ENCODE measurements at regions not wholly inside any gene's neighbourhood (a gene's known extent, or its start where the extent isn't known, plus 50 kb on each side); places are given as distances from the start of the nearest gene placed in this dataset.
"Not testable (repeated sequence)": the region's sequence is repeated elsewhere in the genome, so short reads cannot be mapped to it uniquely, and the experiment has no call there.

DNA sequence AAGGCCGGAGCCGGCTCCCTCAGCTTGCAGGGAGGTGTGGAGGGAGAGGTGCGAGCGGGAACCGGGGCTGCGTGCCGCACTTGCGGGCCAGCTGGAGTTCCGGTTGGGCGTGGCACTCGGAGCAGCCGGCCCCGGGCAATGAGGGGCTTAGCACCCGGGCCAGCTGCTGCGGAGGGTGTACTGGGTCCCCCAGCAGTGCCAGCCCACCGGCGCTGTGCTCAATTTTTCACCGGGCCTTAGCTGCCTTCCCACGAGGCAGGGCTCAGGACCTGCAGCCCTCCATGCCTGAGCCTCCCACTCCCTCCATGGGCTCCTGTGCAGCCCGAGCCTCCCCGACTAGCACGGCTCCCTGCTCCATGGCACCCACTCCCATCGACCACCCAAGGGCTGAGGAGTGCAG lies 62.2 kb upstream of the ANKRD55 start:
- not testable (repeated sequence) for DNase-seq (ENCODE audit: low read depth)

DNA sequence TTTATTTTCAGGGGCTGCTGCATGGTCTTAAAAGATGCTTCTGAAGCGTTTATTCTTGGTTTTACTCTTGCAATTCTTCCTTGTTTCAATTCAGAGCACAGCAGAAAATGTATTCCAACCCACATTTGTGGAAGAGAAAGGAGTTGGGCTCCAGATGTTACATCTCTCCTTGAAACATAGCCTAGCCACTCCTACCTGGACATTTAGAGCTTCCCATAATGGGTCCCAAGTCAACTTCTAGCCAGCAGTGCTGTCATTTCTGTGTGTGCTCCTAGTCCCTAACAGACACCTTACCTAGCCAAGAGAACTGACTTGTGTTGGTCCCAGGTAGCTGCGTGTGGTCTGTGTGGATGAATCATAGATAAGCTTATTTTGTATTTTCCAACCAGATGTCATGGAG lies 61.2 kb upstream of the ANKRD55 start:
- no peak for DNase-seq (ENCODE audit: low read depth)

DNA sequence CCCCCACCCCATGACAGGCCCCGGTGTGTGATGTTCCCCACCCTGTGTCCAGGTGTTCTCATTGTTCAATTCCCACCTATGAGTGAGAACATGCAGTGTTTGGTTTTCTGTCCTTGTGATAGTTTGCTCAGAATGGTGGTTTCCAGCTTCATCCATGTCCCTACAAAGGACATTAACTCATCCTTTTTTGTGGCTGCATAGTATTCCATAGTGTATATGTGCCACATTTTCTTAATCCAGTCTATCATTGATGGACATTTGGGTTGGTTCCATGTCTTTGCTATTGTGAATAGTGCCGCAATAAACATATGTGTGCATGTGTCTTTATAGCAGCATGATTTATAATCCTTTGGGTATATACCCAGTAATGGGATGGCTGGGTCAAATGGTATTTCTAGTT lies 59.7 kb upstream of the ANKRD55 start:
- DNase-seq (ENCODE audit: low read depth) = not testable (repeated sequence)

DNA sequence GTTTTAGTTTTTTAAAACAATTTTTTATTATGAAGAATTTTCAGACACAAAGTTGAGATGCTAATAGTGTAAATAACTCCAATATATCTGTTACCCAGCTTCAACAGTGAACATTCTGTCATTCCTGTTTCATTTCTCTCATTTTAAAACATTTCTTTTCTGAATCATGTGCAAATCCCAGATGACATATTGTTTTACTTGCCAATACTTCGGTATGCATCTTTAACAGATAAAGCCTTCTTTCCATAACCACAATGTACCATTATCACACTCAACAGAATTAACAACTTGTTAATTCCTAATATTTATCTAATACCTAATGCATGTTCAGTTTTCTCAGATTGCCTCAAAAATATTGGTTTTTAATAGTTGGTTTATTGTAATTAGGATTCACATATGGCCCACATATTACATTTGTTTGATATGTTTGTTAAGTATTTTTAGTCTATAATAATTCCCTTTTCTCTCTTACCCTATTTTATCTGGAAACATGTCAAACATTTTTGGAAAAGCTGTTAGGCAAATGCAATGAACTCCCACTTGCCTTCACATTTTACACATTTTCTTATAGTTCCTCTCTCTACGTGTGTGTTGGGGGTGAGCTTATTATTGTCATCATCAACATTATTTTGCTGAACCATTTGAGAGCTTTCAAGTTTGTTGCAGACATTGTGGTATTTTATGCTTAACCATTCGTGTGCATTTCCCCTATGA lies 58.7 kb upstream of the ANKRD55 start:
- no peak for DNase-seq (ENCODE audit: low read depth)

DNA sequence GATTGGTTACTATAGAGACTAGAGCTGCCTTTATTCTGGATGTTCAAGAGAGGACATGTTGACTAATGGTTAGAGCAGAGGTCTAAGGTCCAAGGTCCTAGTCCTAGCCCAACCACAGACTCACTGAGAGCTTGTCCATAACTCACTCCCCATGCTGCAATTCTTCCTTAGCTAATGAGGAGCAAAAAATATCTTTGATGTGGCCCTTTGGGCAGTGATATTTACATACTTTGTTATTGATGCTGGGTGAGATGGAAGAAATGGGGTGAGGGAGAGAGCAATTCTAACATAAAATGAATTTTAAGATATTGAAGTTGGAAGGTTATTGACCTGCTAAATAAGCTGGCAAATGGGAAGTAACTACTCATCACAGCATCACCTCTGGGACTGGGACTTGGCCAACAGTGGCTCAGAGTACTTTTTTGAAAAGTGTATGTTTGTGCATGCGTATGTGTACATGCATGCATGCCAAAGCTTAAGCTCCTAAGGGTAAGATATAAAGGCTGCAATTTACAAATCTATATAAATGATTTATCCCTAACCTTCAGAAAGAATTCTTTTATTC lies 58.0 kb upstream of the ANKRD55 start:
- DNase-seq (ENCODE audit: low read depth) = no peak

DNA sequence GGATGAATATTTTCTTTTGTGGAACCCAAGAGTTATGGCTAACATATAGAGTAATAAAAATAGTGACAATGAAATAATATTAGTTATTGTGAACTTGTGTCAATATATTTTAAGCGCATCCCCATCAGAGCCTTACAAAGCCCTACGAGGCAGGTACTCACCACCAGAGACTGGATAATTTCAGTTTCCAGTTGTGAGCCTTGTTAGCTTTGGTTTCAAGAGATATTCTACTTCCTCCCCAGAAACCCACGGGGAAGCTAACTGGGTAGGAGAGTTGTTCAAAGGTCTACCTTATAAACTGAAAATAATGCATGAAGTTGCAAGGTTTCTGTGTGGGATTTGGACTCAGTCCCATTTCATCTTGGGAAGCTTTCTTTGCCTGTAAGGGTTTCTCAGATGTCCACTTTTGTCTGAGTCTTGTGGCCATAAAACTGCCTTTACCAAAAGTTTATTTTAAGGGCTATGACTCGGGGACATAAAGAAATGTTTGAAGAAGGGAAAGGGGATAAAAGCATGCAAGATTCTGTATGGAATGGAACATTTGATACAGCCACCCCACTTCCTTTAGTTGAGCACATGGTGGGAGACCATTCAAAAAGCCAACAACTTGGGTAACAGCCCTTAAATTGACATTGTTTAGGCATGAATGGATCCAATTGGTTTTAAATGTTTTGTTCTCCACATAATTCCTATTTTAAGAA lies 57.4 kb upstream of the ANKRD55 start:
- no peak for DNase-seq (ENCODE audit: low read depth)

DNA sequence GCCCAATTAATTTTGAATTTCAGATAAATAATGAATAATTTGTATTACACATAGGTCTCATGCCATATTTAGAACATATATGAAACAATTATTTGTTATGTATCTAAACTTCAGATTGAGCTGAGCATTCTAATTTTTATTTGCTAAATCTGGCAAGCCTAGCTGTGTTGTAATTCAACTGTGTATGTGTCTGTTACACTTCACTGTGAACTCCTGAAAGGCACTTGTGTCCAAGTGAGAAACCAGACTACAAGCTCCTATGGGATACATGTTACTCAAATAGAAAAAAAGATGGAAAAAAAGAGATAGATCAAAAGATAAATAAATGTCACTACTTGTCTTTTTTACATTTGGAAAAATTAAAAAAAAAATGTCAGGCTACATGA lies 56.5 kb upstream of the ANKRD55 start:
- DNase-seq (ENCODE audit: low read depth) = no peak

DNA sequence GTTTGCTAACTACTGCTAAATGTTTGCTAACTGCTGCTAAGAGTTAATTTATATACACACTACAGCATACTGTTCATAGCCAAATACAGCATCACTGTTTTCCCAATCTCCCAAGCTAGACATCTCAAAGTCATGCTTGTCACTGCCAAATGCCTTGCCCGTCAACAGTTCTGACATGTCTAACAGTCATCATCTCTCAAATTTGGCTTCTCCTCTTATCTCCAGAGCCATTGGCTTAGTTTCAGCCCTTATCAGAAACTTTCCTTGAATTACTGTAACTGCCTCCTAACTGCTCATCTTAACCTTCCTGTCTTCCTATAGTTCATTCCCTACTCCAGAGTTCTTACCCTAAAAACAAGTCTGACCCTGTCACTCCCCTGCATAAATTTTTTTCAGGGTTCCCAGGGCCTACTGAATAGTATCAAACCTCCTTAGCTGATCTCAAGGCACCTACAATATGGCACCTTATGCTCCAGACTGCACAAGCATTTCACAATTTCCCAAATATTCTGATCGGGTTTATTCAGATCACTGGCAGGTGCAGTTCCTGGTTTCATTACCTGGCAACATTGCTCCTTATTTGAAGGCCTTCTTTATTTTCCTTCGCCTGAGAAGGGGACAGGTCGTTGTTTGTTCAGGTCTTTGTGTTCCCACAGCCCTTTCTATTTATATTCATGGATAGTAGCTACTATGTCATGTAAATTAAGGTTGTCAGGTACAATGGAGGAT lies 55.9 kb upstream of the ANKRD55 start:
- no peak for DNase-seq (ENCODE audit: low read depth)

DNA sequence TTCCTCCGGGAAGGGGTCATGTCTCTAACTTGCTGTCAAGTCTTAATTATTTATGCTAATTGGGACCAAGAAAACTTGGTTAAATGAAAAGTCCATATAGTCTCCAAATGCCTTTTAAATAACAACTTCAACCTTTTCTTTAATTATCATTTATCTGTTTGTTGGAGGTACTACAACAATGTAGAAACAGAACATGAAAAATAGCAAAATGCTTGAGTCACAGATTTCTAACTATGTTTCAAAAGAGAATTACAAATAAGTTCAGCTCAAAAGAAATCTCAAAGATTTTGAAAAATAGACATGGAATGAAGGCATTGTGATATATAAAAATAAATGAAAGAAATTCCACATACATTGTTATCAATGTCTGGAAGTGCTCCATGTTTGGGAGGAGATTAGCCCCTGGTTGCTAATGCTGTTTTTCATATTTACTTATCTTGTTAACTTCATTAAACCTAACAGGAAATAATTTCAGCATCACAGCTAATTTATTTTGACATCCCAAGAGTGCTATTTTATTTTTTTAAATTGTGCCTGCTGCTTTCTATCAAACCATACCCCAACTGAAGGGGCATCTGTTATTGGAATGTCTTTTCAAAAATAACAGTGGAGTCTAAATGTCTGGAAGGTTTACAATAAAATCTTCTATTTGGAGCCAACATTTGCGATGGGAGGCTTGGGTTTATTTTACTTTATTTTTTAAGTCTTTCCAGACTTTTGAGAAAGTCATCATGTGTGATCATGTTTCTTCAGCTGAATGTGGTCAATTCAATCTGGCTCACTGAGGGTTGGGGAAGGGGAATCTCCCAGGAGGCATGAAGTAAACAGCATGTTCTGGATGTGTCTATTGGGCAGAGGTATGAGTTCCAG lies 53.1 kb upstream of the ANKRD55 start:
- DNase-seq (ENCODE audit: low read depth) = no peak

DNA sequence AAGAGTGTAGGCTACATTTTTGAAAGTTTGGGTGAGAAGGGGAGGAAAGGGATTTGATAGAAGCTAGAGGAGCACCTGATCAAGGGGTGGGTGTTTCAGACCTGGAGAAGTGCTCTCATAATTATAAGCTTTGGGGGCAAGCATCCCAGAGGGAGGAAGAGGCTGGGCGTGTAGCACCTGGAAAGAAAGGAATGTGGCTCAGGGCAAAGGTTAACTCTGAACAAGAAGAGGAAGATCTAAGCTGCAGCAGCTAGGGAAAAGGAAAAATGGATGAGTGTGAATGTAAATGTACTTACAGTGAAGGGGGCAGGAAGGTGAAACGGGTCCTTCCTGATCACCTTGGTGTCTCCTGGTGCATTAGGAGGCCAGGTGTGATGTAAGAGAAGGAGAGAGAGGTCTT lies 49.8 kb upstream of the ANKRD55 start:
- DNase-seq (ENCODE audit: low read depth) = no peak

Data from stimulated activated CD4-positive, alpha-beta T cell treated with anti-CD3 and anti-CD28 coated beads, Interleukin-2, amount 100 ng/mL, for 4 hours (primary cell).